Calu3 (cell line): ENCODE measurements at regions not wholly inside any gene's neighbourhood (a gene's known extent, or its start where the extent isn't known, plus 50 kb on each side); places are given as distances from the start of the nearest gene placed in this dataset.

ENCODE experiments used
- BruUV-seq: library from RNA; stranded (reverse); fragments of 400-500 nt; replicated peaks from 2 replicates; lab custom pipeline; 2021; lab: Mats Ljungman, UMichigan
- CTCF ChIA-PET: fragments of 300-600 bp; sonication (Branson Sonifier 250); formaldehyde crosslinking; loops from one replicate; lab custom pipeline; 2022; ENCODE audit warnings: antibody characterized with exemption; lab: Charles Lee
- DNase-seq: peaks from one replicate; pipeline ENCODE4 v3.0.0; 2022
- H3K27ac Mint-ChIP-seq: one replicate; pipeline ENCODE4 v1.8.0; 2022; ENCODE audit warnings: mixed read lengths; ENCODE audit not compliant: unreplicated experiment
- H3K27me3 Mint-ChIP-seq: one replicate; pipeline ENCODE4 v1.8.0; 2022; ENCODE audit warnings: mixed read lengths; ENCODE audit not compliant: unreplicated experiment
- H3K36me3 Mint-ChIP-seq: one replicate; pipeline ENCODE4 v1.8.0; 2022; ENCODE audit warnings: mild to moderate bottlenecking, moderate library complexity, mixed read lengths; ENCODE audit not compliant: insufficient read depth, unreplicated experiment
- H3K4me1 Mint-ChIP-seq: one replicate; pipeline ENCODE4 v1.8.0; 2022; ENCODE audit warnings: mild to moderate bottlenecking, low read depth, mixed read lengths; ENCODE audit not compliant: unreplicated experiment
- H3K4me3 Mint-ChIP-seq: one replicate; pipeline ENCODE4 v1.8.0; 2022; ENCODE audit warnings: mild to moderate bottlenecking, low read depth, moderate library complexity, mixed read lengths; ENCODE audit not compliant: unreplicated experiment
- H3K9me3 Mint-ChIP-seq: one replicate; pipeline ENCODE4 v1.8.0; 2022; ENCODE audit warnings: low read depth, mixed read lengths; ENCODE audit not compliant: unreplicated experiment
- intact Hi-C: fragments of 100-400 bp; cut with micrococcal nuclease; formaldehyde crosslinking; loops from one replicate; pipeline ENCODE4 v1.10.0; 2022; ENCODE audit not compliant: unreplicated experiment
- TF ChIP-seq, protein P1 (sequence below): fragments of 200-600 bp; IDR thresholded peaks from one replicate; pipeline ENCODE4 v1.8.0; 2022; ENCODE audit warnings: antibody characterized with exemption; ENCODE audit not compliant: unreplicated experiment

- Mint-ChIP-seq H3K27me3 (no peaks in the 10 kb centered on the region), H3K4me1 (peaks cover 7% of the 10 kb centered on the region), H3K27ac (no peak overlapping the region), H3K4me3 (no peak overlapping the region), H3K9me3 (peaks cover 12% of the 10 kb centered on the region), H3K36me3 (no peaks in the 10 kb centered on the region)
- intact Hi-C loops, result no loop called here
- TF ChIP-seq, protein P1, sequence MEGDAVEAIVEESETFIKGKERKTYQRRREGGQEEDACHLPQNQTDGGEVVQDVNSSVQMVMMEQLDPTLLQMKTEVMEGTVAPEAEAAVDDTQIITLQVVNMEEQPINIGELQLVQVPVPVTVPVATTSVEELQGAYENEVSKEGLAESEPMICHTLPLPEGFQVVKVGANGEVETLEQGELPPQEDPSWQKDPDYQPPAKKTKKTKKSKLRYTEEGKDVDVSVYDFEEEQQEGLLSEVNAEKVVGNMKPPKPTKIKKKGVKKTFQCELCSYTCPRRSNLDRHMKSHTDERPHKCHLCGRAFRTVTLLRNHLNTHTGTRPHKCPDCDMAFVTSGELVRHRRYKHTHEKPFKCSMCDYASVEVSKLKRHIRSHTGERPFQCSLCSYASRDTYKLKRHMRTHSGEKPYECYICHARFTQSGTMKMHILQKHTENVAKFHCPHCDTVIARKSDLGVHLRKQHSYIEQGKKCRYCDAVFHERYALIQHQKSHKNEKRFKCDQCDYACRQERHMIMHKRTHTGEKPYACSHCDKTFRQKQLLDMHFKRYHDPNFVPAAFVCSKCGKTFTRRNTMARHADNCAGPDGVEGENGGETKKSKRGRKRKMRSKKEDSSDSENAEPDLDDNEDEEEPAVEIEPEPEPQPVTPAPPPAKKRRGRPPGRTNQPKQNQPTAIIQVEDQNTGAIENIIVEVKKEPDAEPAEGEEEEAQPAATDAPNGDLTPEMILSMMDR, result no peak
- no TSS peak for BruUV-seq
- CTCF ChIA-PET, result interaction anchor here (0.6 kb wide), 1 partner anchor 354 kb away, joined by 3 read pairs; no protein-coding TSS in a partner anchor
- DNase-seq, result no peak
These were observed 283.1 kb upstream of the NRP1 start for GRCh38 chr10:33617381-33618080.

DNA sequence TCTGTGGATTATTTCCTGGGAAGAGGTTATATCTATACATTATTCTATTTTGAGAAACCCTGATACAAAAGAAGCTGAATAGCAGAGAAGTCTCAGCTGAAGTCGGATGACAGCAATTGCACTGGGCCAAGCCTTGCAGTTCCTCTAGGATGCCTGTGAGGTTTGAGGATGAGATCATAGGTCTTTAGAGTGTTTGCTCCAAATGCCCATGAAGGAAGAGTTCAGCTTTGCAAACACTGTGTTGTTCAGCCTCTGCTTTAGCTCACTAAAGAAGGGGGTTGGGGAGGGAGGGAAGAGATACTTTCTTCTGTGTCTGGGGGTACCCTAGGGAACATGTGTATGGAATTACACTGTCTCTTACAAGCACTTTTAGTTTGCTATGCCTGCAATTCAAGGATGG, 282.5 kb upstream of the NRP1 start:
- peaks cover 12% of the 10 kb centered on the region for H3K9me3 Mint-ChIP-seq
- H3K4me3 Mint-ChIP-seq, result no peak overlapping the region
- no peaks in the 10 kb centered on the region for H3K27me3 Mint-ChIP-seq
- H3K4me1 Mint-ChIP-seq, result peaks cover 8% of the 10 kb centered on the region
- H3K27ac Mint-ChIP-seq, result no peak overlapping the region
- H3K36me3 Mint-ChIP-seq, result no peaks in the 10 kb centered on the region
- TF ChIP-seq, protein P1, result no peak
- CTCF ChIA-PET, result interaction anchor here (0.6 kb wide), 1 partner anchor 354 kb away, joined by 3 read pairs; no protein-coding TSS in a partner anchor
- intact Hi-C loops, result no loop called here
- no peak for DNase-seq
- no TSS peak for BruUV-seq

DNA sequence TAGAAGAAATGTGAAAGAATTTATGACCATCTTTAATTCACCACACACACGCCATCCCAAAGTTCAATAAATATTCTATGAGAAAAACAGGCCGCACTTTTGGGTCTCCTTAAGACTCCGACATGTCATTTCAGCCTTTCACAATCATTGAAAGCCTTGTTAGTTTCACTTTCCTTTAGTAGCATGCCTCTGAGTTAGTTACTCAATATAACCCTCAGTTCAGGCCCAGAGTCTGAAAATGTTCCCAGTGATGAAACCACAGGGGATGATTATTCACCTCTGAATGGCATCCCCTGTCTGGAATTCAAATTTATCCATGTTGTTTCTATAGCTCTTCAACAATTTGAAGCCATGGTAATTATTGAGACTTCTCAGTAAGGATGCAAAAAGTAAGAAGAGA, 278.1 kb upstream of the NRP1 start:
- Mint-ChIP-seq H3K36me3 (no peaks in the 10 kb centered on the region), H3K9me3 (peaks cover 14% of the 10 kb centered on the region), H3K4me3 (no peak overlapping the region), H3K27me3 (no peaks in the 10 kb centered on the region), H3K27ac (no peak overlapping the region), H3K4me1 (peaks cover 30% of the 10 kb centered on the region)
- intact Hi-C loops, result no loop called here
- CTCF ChIA-PET, result no interaction called here
- TF ChIP-seq, protein P1, result no peak
- BruUV-seq, result no TSS peak
- DNase-seq, result no peak

GRCh38 chr10:33612116-33612515, 277.6 kb upstream of the NRP1 start:
- BruUV-seq, result no TSS peak
- TF ChIP-seq, protein P1, result no peak
- CTCF ChIA-PET, result no interaction called here
- intact Hi-C loops, result no loop called here
- Mint-ChIP-seq H3K9me3 (peaks cover 14% of the 10 kb centered on the region), H3K27me3 (no peaks in the 10 kb centered on the region), H3K4me1 (peaks cover 30% of the 10 kb centered on the region), H3K4me3 (no peak overlapping the region), H3K27ac (no peak overlapping the region), H3K36me3 (no peaks in the 10 kb centered on the region)
- DNase-seq, result no peak
